ENCODE measurements at regions not wholly inside any gene's neighbourhood (a gene's known extent, or its start where the extent isn't known, plus 50 kb on each side); places are given as distances from the start of the nearest gene placed in this dataset.
"Not testable (repeated sequence)": the region's sequence is repeated elsewhere in the genome, so short reads cannot be mapped to it uniquely, and the experiment has no call there.

DNA sequence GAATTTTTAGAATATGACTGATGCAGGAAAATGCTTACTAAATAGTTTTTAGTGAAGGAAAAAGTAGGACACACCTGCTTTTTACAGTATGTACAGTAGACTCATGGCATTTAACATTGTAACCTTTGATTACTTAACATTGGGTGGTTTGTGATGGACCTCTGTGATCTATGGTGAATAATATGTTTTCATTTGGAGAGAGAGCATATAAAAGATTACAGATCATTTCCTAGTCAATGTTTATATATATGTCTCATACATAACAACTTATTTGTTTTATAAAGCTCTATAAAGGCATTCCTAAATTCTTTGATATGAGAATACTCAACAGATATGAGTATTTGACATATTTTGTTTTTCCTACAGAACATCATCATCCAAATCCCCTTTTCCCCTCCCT is 129.3 kb upstream of the PDE7B start:
- peak; percentile 6 for DNase-seq

DNA sequence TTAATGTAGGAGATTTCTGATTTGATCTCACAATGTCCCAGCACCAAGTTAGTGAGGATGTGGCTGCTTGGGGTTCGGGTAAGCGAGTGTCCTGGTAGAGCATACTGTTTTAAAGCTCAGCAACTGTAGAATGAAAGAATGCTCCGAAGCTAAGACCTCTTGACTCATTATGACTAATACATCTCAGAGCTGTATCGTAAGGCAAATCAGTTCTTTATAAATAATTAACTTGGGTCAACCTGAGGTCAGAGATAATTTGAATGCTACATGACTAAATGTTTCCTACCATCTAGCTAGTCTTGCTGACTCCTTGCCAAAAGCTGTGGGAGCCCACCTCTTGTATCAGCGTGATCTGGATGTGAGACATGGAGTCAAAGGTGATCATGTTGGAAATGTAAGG is 128.8 kb upstream of the PDE7B start:
- DNase-seq: peak; percentile 82

DNA sequence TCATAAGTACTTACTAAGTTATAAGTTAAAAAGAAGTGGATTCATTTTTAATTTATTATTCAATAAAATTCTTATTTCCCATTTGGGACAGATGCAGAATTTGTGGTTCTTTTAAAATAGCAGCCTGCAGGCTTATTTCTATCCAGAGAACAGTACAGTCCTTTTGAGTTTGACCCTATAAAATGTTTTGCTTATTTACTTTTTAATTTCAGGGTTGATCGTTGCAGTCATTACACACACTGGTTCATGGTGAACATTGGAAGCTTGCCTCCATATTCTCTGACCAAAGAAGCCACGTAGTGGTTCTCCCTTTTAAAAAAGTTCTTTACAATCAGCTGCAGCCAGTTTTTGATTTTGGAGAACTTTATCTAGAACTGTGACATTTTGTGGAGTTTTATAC is 122.9 kb upstream of the PDE7B start:
- no peak for DNase-seq

DNA sequence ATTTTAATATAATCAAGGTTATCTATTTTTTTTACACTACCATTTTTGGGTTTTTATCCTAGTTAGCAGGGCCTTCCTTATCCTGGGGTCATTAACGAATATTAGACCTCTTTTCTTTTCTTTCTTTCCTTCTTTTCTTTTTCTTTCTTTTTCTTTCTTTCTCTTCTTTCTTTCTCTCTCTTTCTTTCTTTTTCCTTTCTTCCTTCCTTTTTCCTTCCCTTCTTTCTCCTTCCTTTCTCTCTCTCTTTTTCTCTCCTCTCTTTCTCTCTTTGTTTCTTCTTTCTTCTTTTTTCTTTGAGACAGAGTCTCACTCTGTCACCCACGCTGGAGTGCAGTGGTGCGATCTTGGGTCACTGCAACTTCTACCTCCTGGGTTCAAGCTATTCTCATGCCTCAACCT is 120.4 kb upstream of the PDE7B start:
- DNase-seq: no peak

DNA sequence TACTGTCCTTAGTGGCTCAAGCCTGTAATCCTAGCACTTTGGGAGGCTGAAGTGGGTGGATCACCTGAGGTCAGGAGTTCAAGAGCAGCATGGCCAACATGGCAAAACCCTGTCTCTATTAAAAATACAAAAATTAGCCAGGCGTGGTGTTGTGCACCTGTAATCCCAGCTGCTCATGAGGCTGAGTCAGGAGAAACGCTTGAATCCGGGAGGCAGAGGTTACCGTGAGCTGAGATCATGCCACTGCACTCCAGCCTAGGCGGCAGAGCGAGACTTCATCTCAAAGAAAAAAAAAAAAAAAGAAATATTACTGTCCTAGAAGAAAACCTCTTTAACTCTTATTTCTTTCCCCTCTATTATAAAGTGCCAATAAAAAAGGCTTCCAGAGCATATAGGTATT is 115.2 kb upstream of the PDE7B start:
- not testable (repeated sequence) for DNase-seq

DNA sequence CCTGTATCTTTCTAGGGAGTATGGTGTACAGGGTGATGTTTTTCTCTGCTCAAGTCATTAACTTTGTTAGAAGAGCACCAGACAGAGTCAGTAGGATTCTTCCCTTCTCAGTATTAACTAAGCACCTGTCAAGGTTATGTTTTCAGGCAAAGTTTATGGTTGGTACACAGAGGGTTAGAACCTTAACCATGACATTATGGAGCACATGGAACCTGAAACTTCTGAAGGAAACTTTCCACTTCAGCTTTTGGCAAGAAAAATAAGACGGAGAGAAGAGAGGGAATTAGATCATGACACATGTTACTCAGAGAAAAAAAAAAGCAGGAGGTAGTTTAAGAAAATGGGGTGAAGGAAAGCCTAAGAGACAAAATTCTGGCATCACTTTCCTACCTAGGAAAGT is 112.9 kb upstream of the PDE7B start:
- no peak for DNase-seq

DNA sequence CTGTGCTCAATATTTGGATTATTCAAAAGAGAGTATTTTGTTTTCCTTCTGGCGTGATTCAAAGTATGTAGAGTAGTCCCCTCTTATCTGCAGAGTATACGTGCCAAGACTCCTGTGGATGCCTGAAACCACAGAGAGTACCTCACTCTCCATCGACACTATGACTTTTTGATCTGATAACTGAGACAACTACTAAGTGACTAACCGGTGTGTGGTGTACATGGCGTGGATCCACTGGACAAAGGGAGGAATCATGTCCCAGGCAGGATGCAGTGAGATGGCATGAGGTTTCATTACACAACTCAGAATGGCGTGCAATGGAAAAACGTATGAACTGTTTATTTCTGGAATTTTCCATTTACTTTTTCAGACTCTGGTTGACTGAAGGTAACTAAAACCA is 112.2 kb upstream of the PDE7B start:
- no peak for DNase-seq

DNA sequence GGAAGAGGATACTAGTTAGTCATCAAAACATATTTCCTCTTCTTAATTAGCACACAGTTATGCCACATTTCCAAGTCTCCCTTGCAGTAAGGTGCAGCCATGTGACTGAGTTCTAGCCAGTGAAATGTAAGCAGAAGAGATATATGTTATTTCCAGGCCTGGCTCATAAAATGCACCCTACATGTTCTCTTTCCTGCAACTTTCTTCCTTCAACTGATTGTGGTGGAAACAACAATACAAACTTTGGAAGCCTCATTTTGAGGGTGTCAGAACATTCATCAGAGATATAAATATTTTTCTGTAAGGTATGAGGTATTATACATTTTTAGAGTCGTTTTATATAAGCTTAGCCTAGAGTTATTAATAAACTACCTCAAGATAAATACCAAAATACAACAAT is 110.9 kb upstream of the PDE7B start:
- DNase-seq: no peak

DNA sequence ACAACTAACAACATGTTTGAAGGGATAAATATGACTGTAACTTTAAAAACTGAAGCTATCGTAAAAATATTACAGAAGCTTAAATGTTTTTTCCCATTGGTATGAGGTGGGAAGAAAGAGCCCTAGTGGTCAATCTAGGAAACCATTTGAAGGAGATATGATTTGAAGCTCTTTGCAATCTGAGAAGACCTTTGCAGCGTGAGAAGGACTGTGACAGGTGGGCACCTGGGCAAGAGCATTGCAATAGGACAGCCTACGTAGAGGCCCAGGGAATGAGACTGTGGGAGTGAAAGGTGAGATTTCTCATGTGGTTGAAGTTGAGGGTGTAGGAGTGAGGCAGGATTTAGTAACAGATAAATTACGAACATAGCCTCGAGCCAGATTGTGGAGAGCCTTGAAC is 108.0 kb upstream of the PDE7B start:
- no peak for DNase-seq

DNA sequence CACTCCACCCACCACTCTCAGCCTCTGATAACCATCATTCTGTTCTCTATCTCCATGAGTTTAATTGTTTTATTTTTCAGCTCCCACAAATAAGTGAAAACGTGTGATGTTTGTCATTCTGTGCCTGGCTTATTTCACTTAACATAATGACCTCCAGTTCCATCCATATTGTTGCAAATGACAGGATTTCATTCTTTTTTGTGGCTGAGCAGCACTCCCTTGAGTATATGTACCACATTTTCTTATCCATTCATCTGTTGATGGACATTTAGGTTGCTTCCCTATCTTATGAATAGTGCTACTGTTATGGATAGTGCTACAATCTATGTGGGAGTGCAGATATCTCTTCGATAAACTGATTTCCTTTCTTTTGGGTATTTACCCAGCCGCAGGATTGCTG is 103.3 kb upstream of the PDE7B start:
- no peak for DNase-seq

DNA sequence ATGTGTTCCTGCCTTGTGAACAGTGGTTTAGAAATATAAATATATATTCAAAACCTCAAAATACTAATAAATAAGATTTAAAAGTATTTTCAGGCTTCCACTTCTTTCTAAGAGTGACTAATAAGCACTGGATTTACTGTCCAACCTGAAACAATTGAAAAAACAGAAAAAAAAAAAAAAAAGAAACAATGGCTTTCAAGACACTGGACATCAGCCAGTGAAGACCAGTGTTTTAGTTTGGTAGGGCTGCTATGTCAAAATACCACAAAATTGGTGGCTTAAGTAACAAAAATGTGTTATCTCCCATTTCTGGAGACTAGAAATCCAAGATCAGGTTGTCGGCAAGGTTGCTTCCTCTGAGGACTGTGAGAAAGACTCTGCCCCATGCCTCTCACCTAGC is 101.4 kb upstream of the PDE7B start:
- DNase-seq: peak; percentile 27

DNA sequence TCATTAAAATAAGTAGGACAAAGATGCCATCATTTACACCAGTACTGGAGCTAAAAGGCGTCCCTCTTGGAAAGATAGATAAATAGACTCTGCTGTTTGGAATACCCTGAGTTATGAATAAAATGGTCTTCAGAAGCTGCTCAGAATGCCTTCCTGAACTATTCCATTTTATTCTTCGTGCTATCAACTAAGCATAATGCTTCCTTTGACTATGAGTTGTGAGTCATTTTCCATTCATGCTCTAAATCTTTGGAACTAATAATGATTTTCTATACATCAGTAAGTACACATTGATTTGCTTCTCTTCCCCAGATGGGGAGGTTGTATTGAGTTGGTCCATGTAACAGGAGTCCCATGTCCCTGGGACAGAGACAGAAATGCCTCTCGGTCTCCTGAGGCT is 98.3 kb upstream of the PDE7B start:
- no peak for DNase-seq

DNA sequence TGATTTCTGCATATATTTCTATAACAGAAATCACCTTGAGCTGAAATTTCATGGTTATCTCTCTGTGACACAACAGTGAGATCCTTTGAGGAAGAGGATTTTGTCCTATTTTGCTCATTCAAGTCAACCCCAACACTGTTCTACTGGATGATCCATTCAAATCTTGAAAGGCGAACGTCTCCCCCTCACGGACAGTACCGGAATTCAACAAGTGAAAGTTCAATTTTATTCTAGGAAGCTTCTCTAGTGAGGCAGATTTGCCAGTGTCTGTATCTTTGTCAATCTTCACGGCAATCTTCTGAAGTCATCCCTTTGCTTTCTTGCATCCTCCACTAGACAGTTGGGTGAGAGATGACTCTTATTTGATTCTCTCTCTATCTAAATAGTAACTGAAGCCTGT is 91.7 kb upstream of the PDE7B start:
- peak; percentile 28 for DNase-seq

DNA sequence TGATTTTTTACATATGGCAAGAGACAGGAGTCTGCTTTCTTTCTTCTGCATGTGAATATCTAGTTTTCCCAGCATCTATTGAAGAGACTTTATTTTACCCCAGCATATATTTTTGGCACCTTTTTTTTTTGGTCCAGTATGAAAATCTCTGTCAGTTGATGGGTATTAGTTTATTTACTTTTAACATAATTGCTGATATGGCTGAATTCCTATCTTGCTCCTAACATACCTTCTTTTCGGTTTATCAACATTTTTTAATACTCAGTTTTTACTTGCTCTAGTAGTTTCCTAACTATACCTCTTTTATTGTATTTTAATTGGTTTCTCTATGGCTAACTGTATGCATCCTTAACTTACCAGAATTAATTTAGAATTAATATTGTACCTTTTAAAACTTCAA is 77.5 kb upstream of the PDE7B start:
- DNase-seq: no peak

DNA sequence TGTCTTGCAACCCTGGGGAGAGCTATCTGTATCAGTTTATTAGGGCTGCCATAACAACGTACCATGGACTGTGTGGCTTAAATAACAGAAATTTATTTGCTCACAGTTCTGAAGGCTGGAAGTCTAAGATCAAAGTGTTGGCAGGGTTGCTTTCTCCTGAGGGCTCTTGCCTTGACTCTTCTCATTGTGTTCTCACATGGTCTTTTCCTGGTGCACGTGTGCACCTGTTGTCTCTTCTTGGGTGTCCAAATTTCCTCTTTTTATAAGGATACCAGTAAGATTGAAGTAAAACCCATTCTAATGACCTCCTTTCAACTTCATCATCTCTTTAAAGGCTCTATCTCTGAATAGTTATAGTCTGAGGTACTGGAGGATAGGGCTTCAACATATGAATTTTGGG is 72.3 kb upstream of the PDE7B start:
- DNase-seq: no peak

DNA sequence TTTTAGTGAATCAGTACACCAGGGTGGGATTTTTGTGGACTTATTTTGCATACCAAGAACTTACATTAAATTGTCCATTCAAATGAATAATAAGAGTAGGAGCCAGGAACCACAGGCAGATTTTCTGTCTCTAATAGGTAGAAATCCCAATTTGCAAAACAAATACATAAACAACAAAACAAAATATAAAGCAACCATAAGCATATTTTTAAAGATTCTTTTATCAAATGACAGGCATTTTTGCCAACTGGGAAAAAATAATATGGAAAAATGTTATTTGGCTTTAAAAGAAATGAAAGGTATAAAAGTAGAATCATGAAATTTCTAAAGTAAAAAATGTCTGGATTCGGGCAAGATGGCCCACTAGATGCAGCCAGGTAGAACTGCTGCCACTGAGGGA is 71.2 kb upstream of the PDE7B start:
- no peak for DNase-seq

DNA sequence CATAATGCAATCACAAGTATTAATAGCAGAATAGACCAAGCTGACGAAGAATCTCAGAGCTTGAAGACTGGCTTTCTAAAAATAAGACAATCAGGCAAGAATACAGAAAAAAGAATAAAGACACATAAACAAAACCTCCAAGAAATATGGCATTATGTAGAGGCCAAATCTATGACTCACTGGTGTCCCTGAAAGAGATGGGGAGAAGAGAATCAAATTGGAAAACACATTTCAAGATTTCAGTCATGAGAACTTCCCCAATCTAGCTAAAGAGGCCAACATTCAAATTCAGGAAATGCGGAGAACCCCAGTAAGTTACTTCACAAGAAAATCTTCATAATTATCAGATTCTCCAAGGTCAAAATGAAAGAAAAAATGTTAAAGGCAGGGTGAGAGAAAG is 69.0 kb upstream of the PDE7B start:
- DNase-seq: no peak

DNA sequence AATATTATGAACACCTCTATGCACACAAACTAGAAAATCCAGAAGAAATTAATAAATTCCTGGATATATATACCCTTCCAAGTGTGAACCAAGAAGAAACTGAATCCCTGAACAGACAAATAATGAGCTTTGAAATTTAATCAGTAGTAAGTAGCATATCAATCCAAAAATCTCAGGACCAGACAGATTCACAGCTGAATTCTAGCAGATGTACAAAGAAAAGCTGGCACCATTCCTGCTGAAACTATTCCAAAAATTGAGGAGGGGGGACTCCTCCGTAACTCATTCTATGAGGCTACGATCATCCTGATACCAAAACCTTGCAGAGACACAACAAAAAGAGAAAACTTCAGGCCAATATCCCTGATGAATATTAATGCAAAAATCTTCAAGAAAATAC is 67.0 kb upstream of the PDE7B start:
- DNase-seq: no peak

DNA sequence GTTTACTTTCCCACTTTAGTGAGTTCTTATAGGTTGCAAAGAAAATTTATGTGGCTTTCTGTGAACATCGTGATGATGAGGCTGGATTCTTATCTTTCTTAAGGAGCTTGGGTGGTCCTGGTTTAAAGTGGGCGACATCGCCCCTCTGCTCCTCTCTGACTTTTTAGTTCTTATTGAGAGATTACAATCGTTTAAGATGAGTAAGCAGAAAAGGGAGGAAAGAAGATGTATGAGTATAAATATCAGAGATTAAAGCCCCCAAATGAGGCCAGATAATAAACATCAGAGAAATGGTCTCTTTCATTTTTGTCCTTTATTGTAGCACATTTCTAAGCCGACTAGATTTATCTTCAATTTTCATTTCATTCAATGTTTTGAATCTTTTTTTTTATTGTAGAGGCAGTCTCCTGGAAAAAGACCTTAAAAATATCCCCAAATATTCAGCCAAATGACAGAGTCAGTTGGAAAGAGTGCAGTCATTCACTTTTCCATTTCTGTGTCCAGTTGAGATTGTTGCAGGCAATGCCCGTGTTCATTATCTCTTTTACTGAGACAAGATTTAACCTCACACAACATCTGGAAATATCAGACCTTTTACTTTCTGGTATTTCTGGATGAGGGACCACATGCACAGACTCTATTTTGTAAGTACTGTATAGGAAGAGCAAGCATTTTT is 62.0 kb upstream of the PDE7B start:
- no peak for DNase-seq

DNA sequence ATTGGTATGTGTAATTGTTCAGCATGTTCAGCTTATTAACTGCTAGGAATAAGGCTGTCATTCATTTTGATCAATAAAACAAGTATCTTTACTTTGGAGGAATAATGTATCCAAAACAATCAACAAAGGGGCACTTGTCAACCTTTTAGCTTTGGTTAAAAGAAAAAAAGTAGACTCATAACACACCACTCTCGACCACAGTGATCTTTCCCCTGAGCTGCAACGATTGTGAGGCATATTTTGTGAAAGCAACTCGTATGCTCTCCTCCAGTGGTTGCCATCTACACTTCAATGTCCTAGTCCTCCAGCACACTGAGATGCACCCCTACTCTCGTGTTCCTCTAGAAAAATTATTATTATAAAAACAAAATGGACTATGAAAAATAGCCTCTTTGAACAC is 60.1 kb upstream of the PDE7B start:
- no peak for DNase-seq

DNA sequence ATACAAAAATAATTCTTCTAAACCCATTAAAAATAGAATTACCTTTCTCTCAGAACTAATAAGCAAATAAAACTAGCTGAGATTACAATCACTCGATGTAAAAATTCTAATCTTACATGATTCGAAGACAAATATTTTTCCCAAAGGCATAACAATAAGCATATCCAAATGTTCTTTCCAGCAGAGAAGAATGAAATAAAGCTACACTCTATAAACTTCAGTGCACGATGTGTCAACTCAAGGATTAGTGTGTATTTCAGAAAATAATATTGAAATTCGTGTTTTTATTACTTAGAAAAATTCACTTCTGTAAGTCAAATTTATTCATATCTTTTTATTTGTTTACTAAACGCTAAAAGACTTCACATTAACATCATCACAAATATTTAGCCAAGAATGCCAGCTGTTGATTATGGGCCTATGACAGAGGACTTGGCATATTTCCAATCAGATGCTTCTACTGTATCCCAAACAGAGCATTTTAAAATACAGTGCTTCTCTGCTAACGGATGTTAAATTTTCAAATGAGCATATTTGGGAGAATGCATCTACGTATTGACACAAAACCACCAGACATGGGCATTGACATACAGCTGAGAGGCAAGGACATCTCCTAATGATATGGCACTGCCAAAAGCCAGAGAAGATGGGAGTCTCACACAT is 54.7 kb upstream of the PDE7B start:
- no peak for DNase-seq

DNA sequence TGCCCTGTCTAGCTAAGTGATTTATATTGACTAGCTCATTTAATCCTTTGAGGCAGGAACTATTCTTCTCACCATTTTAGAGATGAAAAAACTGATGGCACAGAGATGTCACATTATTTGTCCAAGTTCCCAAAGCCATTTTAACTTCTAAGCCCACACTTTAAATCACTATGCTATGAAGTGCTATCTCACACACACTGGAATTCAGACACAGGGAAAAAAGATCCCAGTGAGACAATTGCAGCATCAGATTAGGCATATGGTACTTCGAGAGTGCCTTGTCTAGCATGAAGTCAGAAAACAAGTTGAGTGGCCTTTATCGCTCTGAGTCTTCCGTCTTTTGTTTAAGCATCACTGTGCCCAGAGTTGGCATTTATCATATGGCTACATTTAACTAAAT is 54.1 kb upstream of the PDE7B start:
- no peak for DNase-seq

DNA sequence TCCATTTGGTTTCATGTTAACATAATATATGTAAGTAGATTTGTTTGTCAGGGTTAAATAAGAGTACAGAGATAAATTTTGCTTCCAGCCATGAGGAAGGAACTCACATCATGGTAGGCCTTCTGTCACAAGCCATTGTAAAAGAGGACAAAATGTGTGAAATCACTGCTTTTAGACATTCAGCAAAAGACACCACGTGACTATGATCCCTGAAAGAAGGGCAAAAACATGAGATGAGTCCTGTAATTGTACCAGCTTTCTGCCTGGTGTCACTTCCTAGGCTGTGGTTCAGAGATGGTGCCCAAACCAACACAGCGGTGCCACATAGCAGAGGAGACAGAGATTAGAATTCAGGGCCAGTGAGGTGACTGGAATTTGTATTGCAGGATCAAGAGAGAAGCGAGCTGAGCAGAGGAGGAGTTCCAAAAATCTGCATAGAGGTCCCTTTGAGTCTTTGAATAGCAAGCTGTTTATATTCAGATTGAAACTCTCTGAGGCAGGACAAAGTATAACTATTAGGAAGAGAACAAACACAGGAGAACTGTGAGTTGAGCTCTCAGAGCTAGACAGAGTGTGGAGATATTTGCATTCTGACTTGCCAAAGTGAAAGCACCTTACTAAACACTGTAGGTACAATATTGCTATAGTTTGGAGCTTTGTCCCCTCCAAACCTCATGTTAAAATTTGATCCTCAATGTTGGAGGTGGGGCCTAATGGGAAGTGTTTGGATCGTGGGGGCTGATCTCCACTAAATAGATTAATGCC is 52.6 kb upstream of the PDE7B start:
- no peak for DNase-seq

Measured in dermis blood vessel endothelial cell (primary cell).